Endodermal cell (in vitro differentiated cells): ENCODE measurements at regions not wholly inside any gene's neighbourhood (a gene's known extent, or its start where the extent isn't known, plus 50 kb on each side); places are given as distances from the start of the nearest gene placed in this dataset.
"Not testable (repeated sequence)": the region's sequence is repeated elsewhere in the genome, so short reads cannot be mapped to it uniquely, and the experiment has no call there.

Experiments
- DNase-seq: peaks from one replicate; pipeline ENCODE4 v3.0.0-alpha.2; 2017
- H3K27ac ChIP-seq: 2 replicates; pipeline ENCODE4 v1.5.1; 2013; ENCODE audit warnings: mild to moderate bottlenecking, low read depth, low read length, moderate library complexity
- H3K27me3 ChIP-seq: 2 replicates; pipeline ENCODE4 v1.6.1; 2013; ENCODE audit warnings: mild to moderate bottlenecking, low read length, moderate library complexity; ENCODE audit not compliant: insufficient read depth, control insufficient read depth, poor library complexity, severe bottlenecking
- H3K36me3 ChIP-seq: 2 replicates; pipeline ENCODE4 v1.7.0; 2013; ENCODE audit warnings: mild to moderate bottlenecking, low read length, moderate library complexity; ENCODE audit not compliant: control insufficient read depth, insufficient read depth
- H3K4me1 ChIP-seq: one replicate; pipeline ENCODE4 v1.7.0; 2013; ENCODE audit warnings: low read length; ENCODE audit not compliant: control insufficient read depth, insufficient read depth
- H3K4me3 ChIP-seq: 2 replicates; pipeline ENCODE4 v1.5.1; 2013; ENCODE audit warnings: mild to moderate bottlenecking, low read length, moderate library complexity
- H3K9ac ChIP-seq: 2 replicates; pipeline ENCODE4 v1.6.1; 2013; ENCODE audit warnings: mild to moderate bottlenecking, low read length, moderate library complexity; ENCODE audit not compliant: poor library complexity, severe bottlenecking; ENCODE audit errors: extremely low read depth
- H3K9me3 ChIP-seq: 2 replicates; pipeline ENCODE4 v1.6.1; 2013; ENCODE audit warnings: mild to moderate bottlenecking, low read length, moderate library complexity; ENCODE audit not compliant: control insufficient read depth
- H3K27ac Mint-ChIP-seq: 2 replicates; pipeline ENCODE4 v1.8.0; 2020; ENCODE audit warnings: mixed read lengths
- H3K27me3 Mint-ChIP-seq: 2 replicates; pipeline ENCODE4 v1.8.0; 2021; ENCODE audit warnings: mild to moderate bottlenecking, mixed read lengths; ENCODE audit not compliant: insufficient read depth
- H3K36me3 Mint-ChIP-seq: 2 replicates; pipeline ENCODE4 v1.8.0; 2020; ENCODE audit warnings: low read depth, mixed read lengths
- H3K4me1 Mint-ChIP-seq: 2 replicates; pipeline ENCODE4 v1.8.0; 2020; ENCODE audit warnings: mixed read lengths
- H3K4me3 Mint-ChIP-seq: 2 replicates; pipeline ENCODE4 v1.8.0; 2020; ENCODE audit warnings: mild to moderate bottlenecking, moderate library complexity, mixed read lengths
- H3K9me3 Mint-ChIP-seq: 2 replicates; pipeline ENCODE4 v1.8.0; 2020; ENCODE audit warnings: mild to moderate bottlenecking, mixed read lengths
- WGBS, 2 experiments: methylation state at CpG; one replicate each; pipeline versions ENCODE4 v1.1.5 to v1.1.7; 2013; ENCODE audit warnings: missing lambda C conversion rate in 2 of 2, mixed read lengths in 1 of 2; ENCODE audit not compliant: insufficient coverage in 1 of 2, insufficient read length in 1 of 2; 5-methylcytosine and 5-hydroxymethylcytosine counted together
- TF ChIP-seq, protein P1 (sequence below): fragments of 200-600 bp; sonication (generic); conservative IDR thresholded peaks from 2 replicates; pipeline ENCODE4 v1.5.0; 2021; ENCODE audit warnings: antibody characterized with exemption, mild to moderate bottlenecking

GRCh38 chr10:109308971-109309370, 614.3 kb downstream of the XPNPEP1 start:
- H3K9me3 Mint-ChIP-seq = no peaks in the 10 kb centered on the region
- TF ChIP-seq, protein P1, sequence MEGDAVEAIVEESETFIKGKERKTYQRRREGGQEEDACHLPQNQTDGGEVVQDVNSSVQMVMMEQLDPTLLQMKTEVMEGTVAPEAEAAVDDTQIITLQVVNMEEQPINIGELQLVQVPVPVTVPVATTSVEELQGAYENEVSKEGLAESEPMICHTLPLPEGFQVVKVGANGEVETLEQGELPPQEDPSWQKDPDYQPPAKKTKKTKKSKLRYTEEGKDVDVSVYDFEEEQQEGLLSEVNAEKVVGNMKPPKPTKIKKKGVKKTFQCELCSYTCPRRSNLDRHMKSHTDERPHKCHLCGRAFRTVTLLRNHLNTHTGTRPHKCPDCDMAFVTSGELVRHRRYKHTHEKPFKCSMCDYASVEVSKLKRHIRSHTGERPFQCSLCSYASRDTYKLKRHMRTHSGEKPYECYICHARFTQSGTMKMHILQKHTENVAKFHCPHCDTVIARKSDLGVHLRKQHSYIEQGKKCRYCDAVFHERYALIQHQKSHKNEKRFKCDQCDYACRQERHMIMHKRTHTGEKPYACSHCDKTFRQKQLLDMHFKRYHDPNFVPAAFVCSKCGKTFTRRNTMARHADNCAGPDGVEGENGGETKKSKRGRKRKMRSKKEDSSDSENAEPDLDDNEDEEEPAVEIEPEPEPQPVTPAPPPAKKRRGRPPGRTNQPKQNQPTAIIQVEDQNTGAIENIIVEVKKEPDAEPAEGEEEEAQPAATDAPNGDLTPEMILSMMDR = peak; percentile 19
- no peak overlapping the region for H3K27ac ChIP-seq
- H3K36me3 Mint-ChIP-seq = peaks cover 2% of the 10 kb centered on the region
- H3K27me3 Mint-ChIP-seq = no peaks in the 10 kb centered on the region
- peak overlapping the region; percentile 6 for H3K4me3 ChIP-seq
- H3K36me3 ChIP-seq = no peaks in the 10 kb centered on the region
- H3K4me1 Mint-ChIP-seq = peaks cover 60% of the 10 kb centered on the region
- H3K4me3 Mint-ChIP-seq = peak overlapping the region; percentile 11
- no peak overlapping the region for H3K9ac ChIP-seq
- peak; percentile 77 for DNase-seq
- H3K27ac Mint-ChIP-seq = peak overlapping the region; percentile 91
- H3K4me1 ChIP-seq = no peaks in the 10 kb centered on the region
- no peaks in the 10 kb centered on the region for H3K27me3 ChIP-seq
- WGBS, 2 experiments = 62 to 83% methylated on average over 1 to 6 of the region's 6 CpGs
- H3K9me3 ChIP-seq = peaks cover 34% of the 10 kb centered on the region

GRCh38 chr10:109307102-109307501, 616.2 kb downstream of the XPNPEP1 start:
- H3K27me3 Mint-ChIP-seq, H3K36me3 ChIP-seq, H3K27me3 ChIP-seq, H3K27ac ChIP-seq, H3K9ac ChIP-seq, DNase-seq, H3K4me3 Mint-ChIP-seq, H3K4me3 ChIP-seq, H3K9me3 Mint-ChIP-seq, H3K4me1 ChIP-seq, H3K36me3 Mint-ChIP-seq: not testable (repeated sequence)
- H3K4me1 Mint-ChIP-seq = peaks cover 60% of the 10 kb centered on the region
- 62 to 74% methylated on average over 2 to 5 of the region's 5 CpGs for WGBS, 2 experiments
- peak overlapping the region; percentile 86 for H3K27ac Mint-ChIP-seq
- H3K9me3 ChIP-seq = peaks cover 33% of the 10 kb centered on the region

GRCh38 chr10:109306698-109307097, 616.6 kb downstream of the XPNPEP1 start:
- H3K36me3 ChIP-seq = no peaks in the 10 kb centered on the region
- peak overlapping the region; percentile 86 for H3K27ac Mint-ChIP-seq
- no peaks in the 10 kb centered on the region for H3K4me1 ChIP-seq
- H3K9me3 Mint-ChIP-seq = no peaks in the 10 kb centered on the region
- peaks cover 2% of the 10 kb centered on the region for H3K36me3 Mint-ChIP-seq
- H3K9me3 ChIP-seq = peaks cover 35% of the 10 kb centered on the region
- no peak overlapping the region for H3K4me3 ChIP-seq
- H3K27me3 ChIP-seq = no peaks in the 10 kb centered on the region
- H3K4me1 Mint-ChIP-seq = peaks cover 63% of the 10 kb centered on the region
- H3K27ac ChIP-seq = no peak overlapping the region
- TF ChIP-seq, protein P1 = no peak
- 67 to 79% methylated on average over 4 to 5 of the region's 5 CpGs for WGBS, 2 experiments
- H3K9ac ChIP-seq = no peak overlapping the region
- H3K4me3 Mint-ChIP-seq = no peak overlapping the region
- no peaks in the 10 kb centered on the region for H3K27me3 Mint-ChIP-seq
- DNase-seq = no peak

DNA sequence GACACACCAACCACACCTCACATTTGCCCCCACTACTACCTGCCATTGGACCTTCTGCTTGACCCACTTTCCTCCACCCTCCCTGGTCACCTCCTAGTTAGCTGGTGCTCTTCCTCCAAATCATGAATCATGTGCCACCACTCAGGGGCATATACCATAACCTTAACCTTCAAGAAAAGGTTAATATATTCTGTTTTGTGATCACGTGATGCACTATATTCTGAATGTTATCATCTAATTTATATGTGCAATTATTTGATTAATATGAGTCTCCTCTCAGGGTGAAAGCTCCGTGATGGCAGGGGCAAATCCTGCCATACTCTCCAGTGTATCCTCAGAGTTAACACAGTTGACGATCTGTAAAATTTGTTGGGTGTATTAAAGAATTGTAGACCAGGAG, 635.5 kb downstream of the XPNPEP1 start:
- H3K27ac Mint-ChIP-seq = no peak overlapping the region
- peaks cover 1% of the 10 kb centered on the region for H3K27me3 Mint-ChIP-seq
- TF ChIP-seq, protein P1 = no peak
- H3K4me1 Mint-ChIP-seq = no peaks in the 10 kb centered on the region
- WGBS, 2 experiments = 68% methylated on average over 2 of the region's 3 CpGs; no CpG with 5 or more reads in 1 of the 2 experiments
- Histone ChIP-seq H3K4me1 (no peaks in the 10 kb centered on the region), H3K9ac (no peak overlapping the region), H3K36me3 (no peaks in the 10 kb centered on the region), H3K4me3 (no peak overlapping the region), H3K27ac (no peak overlapping the region), H3K9me3 (peaks cover 69% of the 10 kb centered on the region), H3K27me3 (no peaks in the 10 kb centered on the region)
- H3K9me3 Mint-ChIP-seq = peaks cover 2% of the 10 kb centered on the region
- no peak for DNase-seq
- peaks cover 1% of the 10 kb centered on the region for H3K36me3 Mint-ChIP-seq
- no peak overlapping the region for H3K4me3 Mint-ChIP-seq
